GM18520 (cell line): ENCODE measurements at regions not wholly inside any gene's neighbourhood (a gene's known extent, or its start where the extent isn't known, plus 50 kb on each side); places are given as distances from the start of the nearest gene placed in this dataset.
"Not testable (repeated sequence)": the region's sequence is repeated elsewhere in the genome, so short reads cannot be mapped to it uniquely, and the experiment has no call there.

Experiments
- ATAC-seq: cut with Tn5 transposase; IDR thresholded peaks from one replicate; pipeline ENCODE4 v1.9.1; 2021; ENCODE audit not compliant: unreplicated experiment

DNA sequence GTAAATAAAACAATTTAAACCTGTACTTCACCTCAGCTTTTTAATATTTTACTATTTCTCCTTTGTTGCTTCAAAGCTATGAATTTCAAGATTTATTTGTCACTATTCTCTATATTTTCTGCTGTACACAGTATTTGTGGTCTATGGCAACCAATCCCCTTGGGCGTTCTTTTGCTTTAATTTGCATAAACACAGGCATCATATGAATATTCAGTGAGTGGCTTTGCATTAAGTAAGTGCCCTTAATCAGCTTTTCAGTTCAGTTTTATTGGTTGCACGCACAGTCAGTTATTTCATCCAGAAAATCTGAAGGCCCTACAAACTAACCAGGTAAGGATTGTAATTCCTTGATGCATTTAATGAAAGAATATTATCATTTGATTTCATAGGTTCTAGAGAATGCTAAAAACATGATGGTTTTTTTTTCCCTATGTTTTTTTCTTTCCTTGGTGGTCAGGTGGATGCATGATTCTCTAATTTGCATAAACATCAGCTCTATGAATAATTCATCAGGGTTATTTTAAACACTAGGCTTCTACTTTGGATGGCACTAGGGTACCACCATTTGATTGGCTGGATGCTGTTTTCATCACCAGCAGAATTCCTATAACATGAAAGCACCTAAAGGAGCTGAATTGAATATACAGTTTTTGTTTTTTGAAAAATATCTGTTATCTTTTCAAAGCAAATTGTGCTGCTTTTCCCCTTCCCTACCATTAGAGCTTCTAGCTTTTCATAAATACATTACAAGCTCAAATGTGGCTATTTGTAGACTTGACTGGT lies 249.2 kb upstream of the CCNH start:
- no peak for ATAC-seq

DNA sequence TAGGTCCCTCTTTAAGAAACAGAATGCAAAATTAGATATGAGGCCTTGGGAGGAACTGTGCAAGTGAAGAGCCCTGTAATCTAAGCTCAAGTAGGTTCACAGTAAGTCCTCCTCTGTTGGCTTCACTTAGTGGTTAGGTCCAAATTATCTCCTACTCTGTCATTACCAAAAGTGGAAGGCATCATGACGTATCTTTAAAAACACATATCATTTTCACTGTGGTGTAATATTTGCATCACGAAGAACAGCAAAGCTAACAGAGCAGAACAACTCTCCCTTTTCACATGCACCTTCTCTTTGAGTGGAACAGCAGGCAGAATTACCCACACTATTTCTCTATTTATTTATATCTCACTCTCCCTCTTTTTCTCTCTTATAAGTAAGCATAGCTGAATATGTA lies 240.5 kb upstream of the CCNH start:
- ATAC-seq = no peak

DNA sequence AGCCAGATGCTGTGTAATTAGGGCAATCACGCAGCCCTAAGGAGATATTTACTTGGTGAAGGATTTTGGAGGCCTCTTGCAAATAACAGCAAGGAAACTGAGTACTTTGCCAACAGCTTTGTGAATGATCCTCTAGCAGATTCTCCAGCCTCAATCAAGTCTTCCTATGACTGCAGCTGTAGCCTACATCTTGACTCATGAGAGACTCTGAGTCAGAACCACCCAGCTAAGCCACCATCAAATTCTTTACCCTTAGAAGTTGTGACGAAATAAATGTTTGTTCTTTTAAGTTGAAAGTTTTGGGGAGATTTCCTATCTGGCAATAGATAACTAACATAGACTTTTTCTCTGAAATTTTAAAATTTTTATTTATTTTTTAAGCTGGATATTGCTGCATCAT lies 237.6 kb upstream of the CCNH start:
- no peak for ATAC-seq

DNA sequence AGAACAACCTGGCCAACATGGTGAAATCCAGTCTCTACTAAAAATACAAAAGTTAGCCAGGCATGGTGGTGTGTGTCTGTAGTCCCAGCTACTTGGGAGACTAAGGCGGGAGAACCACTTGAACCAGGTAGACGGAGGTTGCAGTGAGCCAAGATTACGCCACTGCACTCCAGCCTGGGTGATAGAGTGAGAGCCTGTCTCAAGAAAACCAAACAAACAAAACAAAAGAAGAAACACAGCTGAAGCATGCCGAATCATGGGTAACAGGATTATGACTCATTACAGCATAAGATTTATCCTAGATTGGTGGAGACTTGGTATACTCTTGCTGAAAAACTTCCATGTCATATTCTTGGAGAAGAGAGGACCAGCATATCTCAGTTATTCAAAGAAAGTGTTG lies 236.7 kb upstream of the CCNH start:
- no peak for ATAC-seq

- no peak for ATAC-seq
Measured at GRCh38 chr5:87645224-87645623, 232.5 kb upstream of the CCNH start.

DNA sequence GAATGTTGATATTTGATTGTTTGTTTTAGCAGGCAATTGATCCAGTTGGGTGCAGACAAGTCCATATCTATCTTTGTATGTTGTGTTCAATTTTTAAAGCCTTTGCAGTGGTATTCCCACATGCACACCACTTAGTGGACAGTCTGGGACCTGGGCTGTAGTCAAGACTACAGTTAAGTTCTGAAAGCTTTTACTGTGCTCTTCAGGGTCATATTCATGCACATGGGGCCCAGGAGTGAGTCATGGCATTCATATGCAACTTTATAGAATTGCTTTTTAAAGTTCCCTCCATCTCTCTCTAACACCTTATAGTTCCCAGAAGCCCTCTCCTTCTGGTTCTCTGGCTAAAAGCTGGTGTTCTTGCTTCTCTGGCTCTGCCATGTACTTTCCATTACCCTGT lies 228.2 kb upstream of the CCNH start:
- ATAC-seq = no peak

DNA sequence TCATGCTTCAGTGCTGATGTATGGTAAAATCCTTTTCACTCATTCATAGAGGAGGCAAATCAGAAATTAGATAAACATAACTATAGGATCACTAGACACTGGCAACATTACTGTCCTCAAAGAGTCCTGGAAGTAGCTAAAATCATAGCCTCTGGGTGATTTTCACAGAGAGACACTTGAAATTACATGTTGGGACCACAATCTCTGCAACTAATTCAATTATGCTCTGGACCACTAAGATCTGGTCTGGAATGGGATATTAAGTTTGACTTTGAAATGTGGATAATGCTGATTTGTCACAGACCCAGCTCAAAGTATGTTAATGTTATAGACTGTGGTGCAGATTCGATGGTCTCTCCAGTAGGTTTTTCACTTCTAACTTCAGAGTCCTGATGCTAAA lies 214.6 kb upstream of the CCNH start:
- no peak for ATAC-seq

GRCh38 chr5:87608385-87608784 lies 195.7 kb upstream of the CCNH start:
- no peak for ATAC-seq

DNA sequence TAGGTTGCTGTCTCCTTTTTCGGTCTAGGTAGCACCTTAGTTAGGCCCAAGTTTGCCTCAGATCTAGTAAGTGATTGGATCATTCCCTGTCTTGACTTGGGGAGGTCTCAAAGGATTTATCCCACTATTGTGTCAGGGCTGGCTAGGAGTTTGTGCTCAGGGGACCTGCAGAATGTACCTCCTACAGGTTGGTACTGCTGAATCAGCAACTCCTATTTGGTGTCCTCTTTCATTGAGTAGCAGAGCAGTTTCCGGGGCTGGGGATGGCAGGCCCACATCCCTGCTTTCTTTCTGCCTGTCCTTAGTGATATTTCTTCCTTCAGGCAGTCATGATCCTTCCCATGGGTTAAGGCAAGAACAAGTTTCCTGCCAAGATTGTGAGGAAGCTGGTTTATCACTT lies 192.9 kb upstream of the CCNH start:
- ATAC-seq = no peak

- ATAC-seq = no peak
Measured at GRCh38 chr5:87599778-87600177, 187.0 kb upstream of the CCNH start.

DNA sequence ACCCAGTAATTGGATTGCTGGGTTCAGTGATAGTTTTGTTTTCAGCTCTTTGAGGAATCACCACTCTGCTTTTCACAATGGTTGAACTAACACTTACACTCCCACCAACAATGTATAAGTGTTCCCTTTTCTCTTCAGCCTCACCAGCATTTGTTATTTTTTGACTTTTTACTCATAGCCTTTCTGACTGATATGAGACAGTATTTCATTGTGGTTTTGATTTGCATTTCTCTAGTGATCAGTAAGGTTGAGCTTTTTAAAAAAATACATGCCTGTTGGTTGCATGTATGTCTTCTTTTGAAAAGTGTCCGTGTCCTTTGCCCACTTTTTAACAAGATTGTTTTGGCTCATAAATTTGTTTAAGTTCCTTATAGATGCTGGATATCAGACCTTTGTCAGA lies 185.7 kb upstream of the CCNH start:
- ATAC-seq = no peak

- no peak for ATAC-seq
Measured at GRCh38 chr5:87594566-87594965, 181.8 kb upstream of the CCNH start.

DNA sequence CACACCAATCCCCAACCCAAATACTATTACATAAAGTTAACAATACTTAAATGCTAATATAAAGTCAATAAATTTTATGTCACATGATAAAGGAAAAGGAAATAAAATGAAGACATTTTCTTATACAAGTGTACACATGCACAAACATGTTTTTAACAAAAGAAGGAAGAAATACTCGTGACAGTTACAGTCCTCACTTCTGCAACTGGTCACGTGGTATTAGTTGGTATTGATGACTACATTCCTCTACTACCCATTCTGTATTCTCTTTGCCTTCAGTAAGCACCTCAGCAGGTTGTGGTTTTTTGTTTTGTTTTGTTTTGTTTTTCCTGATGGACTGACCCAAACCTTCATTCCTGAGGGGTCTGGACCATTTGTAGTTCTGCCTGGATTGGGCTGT lies 176.9 kb upstream of the CCNH start:
- no peak for ATAC-seq

DNA sequence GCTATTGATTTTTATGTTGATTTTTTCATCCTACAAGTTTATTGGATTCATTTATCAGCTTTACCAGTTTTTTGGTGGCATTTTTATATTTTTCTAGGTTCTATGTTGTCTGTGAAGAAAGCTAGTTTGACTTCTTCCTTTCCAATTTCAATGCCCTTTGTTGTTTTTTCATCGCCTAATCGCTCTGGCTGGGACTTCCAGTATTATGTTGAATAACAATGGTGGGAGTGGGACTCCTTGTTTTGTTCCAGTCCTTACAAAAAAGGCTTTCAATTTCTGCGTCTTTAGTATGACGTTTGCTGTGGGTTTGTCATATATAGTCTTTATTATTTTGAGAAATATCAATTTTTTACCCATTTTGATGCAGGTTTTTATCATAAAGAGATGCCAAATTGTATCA lies 175.6 kb upstream of the CCNH start:
- ATAC-seq = no peak

DNA sequence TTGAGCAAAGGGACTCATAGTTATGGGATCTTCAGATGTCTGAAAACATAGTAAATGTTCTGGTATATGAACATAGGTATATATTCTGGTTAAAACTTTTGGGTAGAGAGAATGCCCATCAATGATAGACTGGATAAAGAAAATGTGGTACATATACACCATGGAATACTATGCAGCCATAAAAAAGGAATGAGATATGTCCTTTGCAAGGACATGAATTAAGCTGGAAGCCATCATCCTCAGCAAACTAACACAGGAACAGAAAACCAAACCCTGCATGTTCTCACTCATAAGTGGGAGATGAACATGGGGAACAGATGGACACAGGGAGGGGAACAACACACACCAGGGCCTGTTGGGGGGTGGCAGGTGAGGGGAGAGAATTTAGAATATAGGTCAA lies 171.0 kb upstream of the CCNH start:
- not testable (repeated sequence) for ATAC-seq

- ATAC-seq = no peak
Measured at GRCh38 chr5:87582149-87582548, 169.4 kb upstream of the CCNH start.

- ATAC-seq = no peak
Measured at GRCh38 chr5:87581661-87582060, 168.9 kb upstream of the CCNH start.

GRCh38 chr5:87579678-87580077 lies 166.9 kb upstream of the CCNH start:
- no peak for ATAC-seq

DNA sequence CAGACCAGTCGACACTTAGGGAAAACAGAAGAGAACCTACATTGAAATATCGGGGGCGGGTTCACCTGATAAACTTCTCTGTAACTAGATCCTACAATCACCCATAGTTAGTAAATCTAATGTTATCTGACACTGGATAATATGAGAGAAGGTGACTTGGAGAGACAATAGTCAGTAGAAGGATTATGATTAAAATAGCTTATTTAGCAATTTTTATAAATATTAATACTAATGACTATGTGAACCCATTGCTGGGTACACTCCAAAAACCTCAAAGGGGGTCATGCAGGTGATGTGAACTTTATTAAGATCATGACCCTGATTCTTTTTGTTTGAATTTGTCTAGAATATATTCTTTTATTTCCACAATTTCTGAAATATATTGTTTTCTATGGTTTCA lies 164.1 kb upstream of the CCNH start:
- no peak for ATAC-seq

- ATAC-seq = not testable (repeated sequence)
Measured at GRCh38 chr5:87576306-87576705, 163.6 kb upstream of the CCNH start.

DNA sequence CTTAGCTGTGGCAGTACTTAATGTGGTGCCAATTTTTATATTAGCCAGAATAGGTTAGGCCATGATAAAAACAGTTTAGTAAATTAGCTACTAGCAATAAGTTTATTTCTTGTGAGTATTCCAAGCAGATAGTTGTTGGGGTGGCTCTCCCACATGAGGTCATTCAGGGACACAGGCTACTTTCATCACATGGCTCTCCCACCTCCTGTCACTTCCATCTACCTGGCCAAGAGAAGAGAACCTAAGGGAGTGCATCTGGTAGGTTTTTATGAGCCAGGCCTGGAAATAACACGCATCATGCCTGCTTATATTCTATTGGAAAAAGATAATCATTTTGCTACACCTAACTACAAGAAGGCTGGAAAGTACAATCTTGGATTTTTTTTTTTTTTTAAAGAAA lies 161.4 kb upstream of the CCNH start:
- no peak for ATAC-seq

- ATAC-seq = no peak
Measured at GRCh38 chr5:87572611-87573010, 159.9 kb upstream of the CCNH start.

GRCh38 chr5:87572090-87572489 lies 159.4 kb upstream of the CCNH start:
- ATAC-seq = no peak
